ENCODE measurements at regions not wholly inside any gene's neighbourhood (a gene's known extent, or its start where the extent isn't known, plus 50 kb on each side); places are given as distances from the start of the nearest gene placed in this dataset.
A peak's percentile ranks its signal among the peaks of the same experiment; 100 is the strongest.

- Histone ChIP-seq H3K9ac (ENCODE audit: low read depth, low read length) (no peak overlapping the region), H3K18ac (ENCODE audit: low read depth, low read length) (no peak overlapping the region), H4K5ac (ENCODE audit: low read depth, low read length) (no peak overlapping the region), H3K27me3 (ENCODE audit: control insufficient read depth, insufficient read depth, low read length) (no peaks in the 10 kb centered on the region), H3K23ac (ENCODE audit: low read depth, low read length) (no peak overlapping the region), H2BK120ac (ENCODE audit: low read depth, low read length) (no peak overlapping the region), H3K79me1 (ENCODE audit: low read depth in 1 of 2, low read length in 2 of 2) (peaks cover 0 to 5% of the 10 kb centered on the region in 2 experiments; a peak in 2 of 4 replicates), H3K14ac (replicated peaks; ENCODE audit: low read depth, low read length) (no peak overlapping the region), H3K4me3 (ENCODE audit: insufficient read depth, low read depth, low read length) (no peak overlapping the region), H2AK9ac (replicated peaks; ENCODE audit: low read depth, low read length, poor library complexity) (no peak overlapping the region), H2BK20ac (ENCODE audit: low read depth, low read length) (no peak overlapping the region), H3K27ac (ENCODE audit: insufficient read depth, low read length) (no peak overlapping the region), H2BK15ac (ENCODE audit: low read depth, low read length) (no peak overlapping the region), H2BK5ac (ENCODE audit: low read depth, low read length, poor library complexity, severe bottlenecking) (no peak overlapping the region), H2AFZ (replicated peaks; ENCODE audit: low read length, poor library complexity) (no peak overlapping the region), H3K4me1 (ENCODE audit: control insufficient read depth, insufficient read depth, low read length) (peaks cover 2% of the 10 kb centered on the region; the same call in 1 of the 2 replicates), H3K56ac (ENCODE audit: extremely low read depth, insufficient read depth, low read length) (no peak overlapping the region), H4K91ac (ENCODE audit: insufficient read depth, low read depth, low read length) (no peak overlapping the region), H2AK5ac (ENCODE audit: low read depth, low read length) (no peak overlapping the region), H3K4ac (ENCODE audit: low read depth, low read length) (no peak overlapping the region), H3K36me3 (ENCODE audit: control insufficient read depth, insufficient read depth, low read length) (no peaks in the 10 kb centered on the region), H4K20me1 (ENCODE audit: insufficient read depth, low read length) (peaks cover 3% of the 10 kb centered on the region; the same call in 1 of the 2 replicates), H3K9me1 (ENCODE audit: insufficient read depth, low read length) (peaks cover 4% of the 10 kb centered on the region; the same call in 1 of the 2 replicates), H3K4me2 (ENCODE audit: low read depth, low read length) (no peak overlapping the region), H3K9me3 (ENCODE audit: control insufficient read depth, insufficient read depth, low read length) (no peaks in the 10 kb centered on the region), H4K8ac (ENCODE audit: low read depth in 2 of 2, low read length in 2 of 2) (no peak overlapping the region)
- 67% methylated on average over 1 of the region's 3 CpGs; no CpG with 5 or more reads in 1 of the 2 experiments for WGBS, 2 experiments (ENCODE audit: extremely low coverage in 2 of 2, insufficient read length in 1 of 2)
- TF ChIP-seq CHD1 (IDR thresholded peaks at IDR 0.05; ENCODE audit: low read depth, low read length) (no peak), CEBPB (IDR thresholded peaks at IDR 0.05; ENCODE audit: low read depth, low read length) (no peak), USF2 (IDR thresholded peaks at IDR 0.05; ENCODE audit: low read depth, low read length) (no peak), CTCF (conservative IDR thresholded peaks at IDR 0.05; ENCODE audit: low read depth, low read length) (no peak), NFE2L2 (IDR thresholded peaks at IDR 0.05; ENCODE audit: low read depth, low read length) (no peak), RCOR1 (IDR thresholded peaks at IDR 0.05; ENCODE audit: insufficient replicate concordance, low read length) (no peak), SMC3 (IDR thresholded peaks at IDR 0.05; ENCODE audit: low read depth, low read length) (no peak), MXI1 (IDR thresholded peaks at IDR 0.05; ENCODE audit: borderline replicate concordance, low read depth, low read length) (no peak), POLR2A (IDR thresholded peaks at IDR 0.05; ENCODE audit: low read depth, low read length) (no peak), RAD21 (IDR thresholded peaks at IDR 0.05; ENCODE audit: low read length) (no peak), MAZ (IDR thresholded peaks at IDR 0.05; ENCODE audit: borderline replicate concordance, low read depth, low read length) (no peak), FOS (IDR thresholded peaks at IDR 0.05; ENCODE audit: low read depth, low read length) (no peak), MAFK (IDR thresholded peaks at IDR 0.05; ENCODE audit: low read depth, low read length) (no peak)
- in situ Hi-C loops (cut with MboI; ENCODE audit: low sequenced_read_pairs): no loop called here
- dilution Hi-C loops (cut with HindIII; ENCODE audit: low sequenced_read_pairs, unreplicated experiment): no loop called here
- DNase-seq (peak; percentile 37), ATAC-seq (ENCODE audit: low read depth) (no peak)
- POLR2A ChIA-PET (ENCODE audit: unreplicated experiment): no interaction called here
- no TSS peak for BruUV-seq (replicated peaks)
- CTCF ChIA-PET: no interaction called here
- intact Hi-C loops (cut with micrococcal nuclease): no loop called here
Measured at GRCh38 chr1:232579958-232580941, 49.7 kb downstream of the SIPA1L2 start.

Data from IMR-90 (cell line).